DMS 273 (cell line): ENCODE measurements at regions not wholly inside any gene's neighbourhood (a gene's known extent, or its start where the extent isn't known, plus 50 kb on each side); places are given as distances from the start of the nearest gene placed in this dataset.

Experiments used
- DNase-seq: peaks from one replicate; lab custom pipeline; 2025; ENCODE audit not compliant: unreplicated experiment; lab: John Stamatoyannopoulos, UW

DNA sequence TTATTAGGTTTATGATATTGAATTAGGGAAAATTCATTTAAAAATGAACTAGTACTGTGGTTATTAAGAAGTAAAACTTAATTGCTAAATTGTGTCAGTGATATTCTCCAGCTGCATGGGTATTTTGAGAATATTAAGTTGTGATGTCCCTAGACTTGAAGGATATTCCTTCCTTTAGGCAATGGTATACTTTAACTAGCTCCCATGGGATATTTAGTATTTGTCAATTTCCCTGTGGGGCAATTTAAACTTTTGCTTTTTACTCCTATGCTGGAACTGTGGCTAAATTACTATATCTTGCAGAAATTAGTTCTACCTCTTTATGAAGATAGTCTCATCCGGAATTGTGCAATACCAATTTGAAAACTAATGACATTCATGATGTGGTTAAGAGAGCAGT is 151.6 kb upstream of the CSNK1A1L start:
- DNase-seq, result no peak

- no peak for DNase-seq
Observed at GRCh38 chr13:37241786-37242185, 136.3 kb upstream of the CSNK1A1L start.

DNA sequence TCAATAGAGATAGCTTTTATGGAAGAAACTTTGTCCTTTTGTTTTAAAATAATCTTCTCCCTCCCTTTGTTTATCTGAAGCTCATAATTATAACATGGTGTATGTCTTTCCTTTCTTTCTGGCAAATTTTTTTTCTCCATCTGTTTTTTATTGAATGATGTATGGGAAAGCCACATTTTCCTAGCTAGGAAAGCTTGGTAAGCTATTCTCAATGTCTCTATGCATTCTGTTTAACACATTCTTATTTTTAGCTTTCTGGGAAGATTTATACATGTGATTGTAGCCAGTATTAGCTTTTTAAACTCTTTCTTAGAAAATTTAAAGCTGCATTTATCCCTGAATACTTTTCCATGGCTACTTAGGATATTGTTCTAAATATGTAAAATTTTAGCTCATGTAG is 124.9 kb upstream of the CSNK1A1L start:
- DNase-seq, result no peak

DNA sequence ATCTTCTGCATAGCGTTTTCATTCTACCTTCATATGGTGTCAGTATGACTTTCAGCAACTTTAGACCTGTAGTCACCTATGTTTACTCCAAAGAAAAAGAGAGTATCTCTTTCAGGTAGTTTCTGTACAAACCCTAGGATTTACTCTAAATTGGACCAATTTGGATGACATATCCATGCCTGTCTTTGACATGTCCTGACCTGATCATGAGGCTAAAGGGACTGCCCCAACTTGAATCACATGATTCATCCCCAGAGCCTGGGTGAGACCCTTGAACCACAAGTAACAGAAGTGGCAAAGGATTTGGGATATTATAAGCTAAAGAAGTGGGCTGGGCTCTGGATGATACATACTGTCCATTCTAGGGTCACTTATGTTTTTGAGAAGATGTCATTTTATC is 124.5 kb upstream of the CSNK1A1L start:
- DNase-seq, result no peak

GRCh38 chr13:37226971-37227370 is 121.5 kb upstream of the CSNK1A1L start:
- no peak for DNase-seq

DNA sequence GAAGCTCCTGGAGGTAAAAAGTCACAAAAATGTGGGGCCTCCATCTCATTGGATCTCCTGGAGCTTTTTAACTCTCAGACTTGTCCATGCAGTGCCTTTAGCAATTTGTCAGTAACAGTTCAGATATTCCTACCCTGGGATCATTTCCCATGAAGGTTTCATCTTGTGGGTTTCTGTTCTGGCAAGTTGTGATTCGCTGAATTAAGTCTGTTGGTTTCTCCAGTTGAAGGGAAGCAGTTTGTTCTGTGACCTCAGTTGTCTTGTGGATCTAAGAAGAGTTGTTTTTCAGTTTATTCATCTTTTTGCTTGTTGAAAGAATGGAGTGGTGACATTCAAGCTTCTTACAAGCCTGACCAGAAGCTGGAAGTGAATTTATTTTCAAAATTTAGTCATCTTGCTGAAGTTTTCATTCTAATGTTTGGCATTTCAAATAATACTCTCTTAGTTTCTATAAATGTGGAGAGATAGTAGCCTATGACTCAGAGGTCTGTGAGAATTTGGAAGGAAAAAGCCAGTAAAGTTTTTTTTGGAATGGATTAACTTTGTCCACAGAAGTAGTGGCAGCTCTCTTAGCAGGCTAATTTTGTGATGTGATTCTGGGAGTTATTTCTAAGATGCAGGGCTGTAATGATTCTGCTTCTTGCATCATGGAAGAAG is 120.1 kb upstream of the CSNK1A1L start:
- no peak for DNase-seq

GRCh38 chr13:37216331-37216730 is 110.9 kb upstream of the CSNK1A1L start:
- no peak for DNase-seq

DNA sequence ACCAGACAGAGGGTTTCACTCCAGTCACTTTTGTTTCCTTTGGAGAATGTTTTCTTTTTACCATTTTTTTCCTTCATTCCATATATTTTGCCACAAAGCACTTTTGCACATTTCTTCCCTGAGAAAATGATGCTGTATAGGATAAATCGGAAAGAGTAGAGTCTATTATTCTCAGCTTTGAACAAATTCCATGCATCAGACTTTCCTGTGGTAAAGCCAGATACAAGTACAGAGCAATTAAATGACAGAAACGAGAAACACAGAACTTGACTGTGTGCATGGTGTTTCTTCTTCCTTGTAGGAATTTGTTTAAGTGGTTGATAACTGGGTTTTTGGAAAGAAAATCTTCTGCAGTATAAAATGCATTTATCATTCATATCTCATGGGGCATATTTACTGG is 107.4 kb upstream of the CSNK1A1L start:
- DNase-seq, result no peak

- DNase-seq, result no peak
Observed at GRCh38 chr13:37211487-37211886, 106.0 kb upstream of the CSNK1A1L start.

GRCh38 chr13:37209621-37210580 is 104.4 kb upstream of the CSNK1A1L start:
- DNase-seq, result no peak

- no peak for DNase-seq
Observed at GRCh38 chr13:37207691-37208451, 102.4 kb upstream of the CSNK1A1L start.

- no peak for DNase-seq
Observed at GRCh38 chr13:37202264-37202663, 96.8 kb upstream of the CSNK1A1L start.

GRCh38 chr13:37201081-37201480 is 95.6 kb upstream of the CSNK1A1L start:
- DNase-seq, result no peak

- DNase-seq, result no peak
Observed at GRCh38 chr13:37198629-37199028, 93.2 kb upstream of the CSNK1A1L start.

GRCh38 chr13:37195621-37196020 is 90.2 kb upstream of the CSNK1A1L start:
- no peak for DNase-seq

DNA sequence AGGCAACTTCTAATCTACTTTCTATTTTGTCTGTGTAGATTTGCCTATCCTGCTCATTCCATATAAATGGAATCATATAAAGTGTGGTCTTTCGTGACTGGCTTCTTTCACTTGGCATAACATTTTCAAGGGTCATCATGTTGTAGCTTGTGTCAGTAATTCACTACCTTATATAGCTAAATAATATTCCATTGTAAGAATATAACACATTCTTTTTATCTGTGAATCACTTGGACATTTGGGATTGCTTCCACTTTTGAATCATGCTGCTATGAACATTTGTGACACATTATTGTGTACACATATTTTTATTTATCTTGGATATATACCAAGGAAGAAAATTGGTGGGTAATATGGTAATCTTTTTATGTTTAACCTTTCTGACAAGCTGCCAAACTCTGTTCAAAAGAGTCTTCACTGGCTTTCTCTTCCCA is 89.0 kb upstream of the CSNK1A1L start:
- DNase-seq, result no peak

GRCh38 chr13:37192956-37193355 is 87.5 kb upstream of the CSNK1A1L start:
- no peak for DNase-seq

- DNase-seq, result no peak
Observed at GRCh38 chr13:37187621-37188020, 82.2 kb upstream of the CSNK1A1L start.

DNA sequence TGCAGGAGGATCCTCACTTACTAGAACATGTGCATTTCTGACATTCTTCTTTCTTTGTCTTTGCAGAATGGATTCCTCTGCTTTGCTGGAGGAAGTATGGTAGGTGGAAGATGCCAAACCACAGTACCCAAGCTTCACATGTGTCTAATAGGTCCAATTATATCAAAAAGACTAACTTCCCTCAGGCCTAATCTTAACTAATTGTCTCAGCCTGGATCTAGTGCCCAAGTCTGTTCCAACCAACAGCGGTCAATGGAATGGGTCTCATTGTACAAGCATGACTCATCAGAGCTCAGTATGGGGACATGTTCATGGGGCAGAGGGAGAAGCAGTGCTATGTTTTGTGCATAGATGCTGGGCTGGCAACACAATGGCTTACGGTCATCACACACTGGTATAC is 81.6 kb upstream of the CSNK1A1L start:
- DNase-seq, result no peak

- no peak for DNase-seq
Observed at GRCh38 chr13:37181620-37182019, 76.2 kb upstream of the CSNK1A1L start.

DNA sequence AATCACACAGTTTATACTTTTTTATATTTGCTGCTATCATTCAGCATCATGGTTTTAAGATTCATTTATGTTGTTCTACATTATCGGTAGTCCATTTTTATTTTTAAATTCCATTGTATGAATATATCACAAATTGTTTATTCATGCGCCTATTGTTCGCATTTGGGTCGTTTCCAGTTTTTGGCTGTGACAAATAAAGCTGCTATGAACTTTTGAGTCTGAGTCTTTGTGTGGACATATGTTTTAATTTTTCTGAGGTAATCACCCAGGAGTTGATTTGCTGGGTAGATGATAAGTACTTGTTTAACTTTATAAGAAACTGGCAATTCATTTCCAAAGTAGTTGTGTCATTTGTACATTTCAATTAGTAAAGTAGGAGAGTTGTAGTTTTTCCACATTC is 74.2 kb upstream of the CSNK1A1L start:
- no peak for DNase-seq

- no peak for DNase-seq
Observed at GRCh38 chr13:37177125-37177524, 71.7 kb upstream of the CSNK1A1L start.
